ENCODE measurements at regions not wholly inside any gene's neighbourhood (a gene's known extent, or its start where the extent isn't known, plus 50 kb on each side); places are given as distances from the start of the nearest gene placed in this dataset.
"Not testable (repeated sequence)": the region's sequence is repeated elsewhere in the genome, so short reads cannot be mapped to it uniquely, and the experiment has no call there.

DNA sequence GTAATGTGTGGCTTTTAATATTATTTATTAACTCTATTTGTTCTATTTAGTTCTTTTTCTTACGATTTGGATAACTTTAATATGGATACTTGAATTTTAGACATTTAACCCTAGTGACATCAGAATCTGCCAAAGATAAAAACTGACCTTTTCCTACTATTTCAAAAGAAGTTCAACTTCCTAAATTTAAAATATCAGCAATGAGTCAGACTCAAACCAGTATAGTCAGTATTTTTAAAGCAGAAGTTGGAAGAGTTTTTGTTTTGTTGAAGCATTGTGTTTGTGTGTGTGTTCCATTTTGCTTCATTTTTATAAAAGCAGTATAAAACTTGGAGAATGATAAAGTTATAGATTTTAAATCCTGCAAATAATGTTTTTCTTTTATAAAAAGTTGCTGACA lies 251.8 kb upstream of the RASA1 start:
- no peak for DNase-seq (ENCODE audit: low spot score)
- intact Hi-C loops (cut with DNase I): no loop called here

DNA sequence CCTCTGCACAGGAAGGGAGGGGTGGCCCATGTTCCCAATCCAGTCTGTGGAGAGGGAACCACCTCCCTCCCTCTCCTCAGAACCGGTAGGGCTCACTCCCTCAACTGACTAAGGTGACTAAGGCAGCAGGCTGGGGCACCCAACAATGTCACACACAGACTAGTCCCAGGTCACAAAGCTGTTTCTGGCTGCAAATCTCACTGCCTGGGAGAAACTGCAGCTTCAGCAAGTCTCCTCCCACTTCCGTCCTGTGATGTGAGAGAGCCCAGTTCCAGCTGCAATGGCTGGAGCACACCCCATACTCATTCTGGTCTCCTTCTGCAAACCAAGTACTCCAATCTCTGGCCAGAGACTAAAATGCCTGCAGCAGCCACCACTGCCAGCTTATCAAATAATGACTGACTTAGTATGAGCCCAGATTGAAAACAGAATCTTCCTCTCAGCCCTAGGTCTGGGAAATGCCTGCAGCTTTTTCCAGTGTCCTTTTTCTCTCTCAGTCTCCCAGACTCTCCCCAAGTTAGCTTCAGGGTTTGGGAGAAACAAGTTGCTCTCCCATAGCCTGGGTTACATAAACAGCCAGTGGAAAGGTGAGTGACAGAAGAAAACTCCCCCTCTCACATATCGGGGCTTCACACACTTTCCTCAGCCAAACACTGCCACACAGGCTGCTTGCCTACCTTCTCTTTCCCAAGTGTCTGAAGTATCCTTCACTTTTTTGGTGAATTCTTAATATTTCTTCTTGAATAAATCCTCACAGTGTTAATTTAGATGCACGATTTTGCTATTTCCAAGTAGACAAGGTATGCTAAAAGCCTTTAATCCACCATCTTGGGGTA lies 247.4 kb upstream of the RASA1 start:
- no peak for DNase-seq (ENCODE audit: low spot score)
- intact Hi-C loops (cut with DNase I): no loop called here

DNA sequence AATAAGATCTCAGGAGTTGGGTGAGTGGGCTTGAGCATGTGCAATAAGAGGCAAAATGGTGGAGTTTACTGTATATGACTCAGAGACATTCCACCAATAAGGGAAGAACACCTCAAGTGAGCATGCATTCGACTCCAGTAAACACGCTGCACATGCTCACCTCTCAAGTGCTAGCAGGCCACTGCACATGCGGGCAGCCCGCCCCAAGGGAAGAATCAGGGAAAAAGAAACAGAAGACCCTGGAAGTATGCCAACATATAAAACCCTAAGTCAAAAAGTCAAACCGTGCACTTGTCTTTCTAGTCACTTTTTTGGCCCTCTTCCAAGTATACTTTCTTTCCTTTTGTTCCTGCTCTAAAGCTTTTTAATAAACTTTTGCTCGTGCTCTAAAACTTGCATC lies 245.3 kb upstream of the RASA1 start:
- no peak for DNase-seq (ENCODE audit: low spot score)
- intact Hi-C loops (cut with DNase I): no loop called here

DNA sequence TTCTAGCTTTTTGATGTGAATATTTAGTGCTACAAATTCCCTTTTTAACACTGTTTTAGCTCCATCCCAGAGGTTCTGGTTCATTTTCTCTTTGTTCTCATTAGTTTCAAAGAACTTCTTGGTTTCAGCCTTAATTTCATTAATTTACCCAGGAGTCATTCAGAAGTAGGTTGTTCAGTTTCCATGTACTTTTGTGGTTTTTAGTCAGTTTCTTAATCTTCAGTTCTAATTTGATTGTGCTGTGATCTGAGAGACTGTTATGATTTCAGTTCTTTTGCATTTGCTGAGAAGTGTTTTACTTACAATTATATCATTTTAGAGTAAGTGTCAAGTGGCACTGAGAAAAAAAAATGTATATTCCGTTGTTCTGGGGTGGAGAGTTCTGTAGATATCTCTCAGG lies 240.1 kb upstream of the RASA1 start:
- intact Hi-C loops (cut with DNase I): no loop called here
- no peak for DNase-seq (ENCODE audit: low spot score)

DNA sequence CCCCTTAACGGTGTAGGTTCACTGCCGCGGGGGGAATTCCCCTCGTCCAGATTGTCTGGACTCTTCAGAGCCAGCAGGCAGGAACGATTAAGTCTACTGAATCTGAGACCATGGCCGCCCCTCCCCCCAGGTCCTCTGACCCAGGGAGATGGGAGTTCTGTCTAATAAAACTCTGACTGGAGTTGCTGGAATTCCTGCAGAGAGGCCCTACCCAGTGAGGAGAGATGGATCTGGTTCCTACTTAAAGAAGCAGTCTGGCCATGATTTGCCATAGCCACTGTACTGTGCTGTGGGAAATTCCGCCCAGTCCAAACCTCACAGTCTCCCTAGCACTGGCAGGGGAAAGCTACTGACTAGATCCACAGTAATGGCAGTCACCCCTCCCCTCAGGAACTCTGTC lies 237.7 kb upstream of the RASA1 start:
- intact Hi-C loops (cut with DNase I): no loop called here
- no peak for DNase-seq (ENCODE audit: low spot score)

DNA sequence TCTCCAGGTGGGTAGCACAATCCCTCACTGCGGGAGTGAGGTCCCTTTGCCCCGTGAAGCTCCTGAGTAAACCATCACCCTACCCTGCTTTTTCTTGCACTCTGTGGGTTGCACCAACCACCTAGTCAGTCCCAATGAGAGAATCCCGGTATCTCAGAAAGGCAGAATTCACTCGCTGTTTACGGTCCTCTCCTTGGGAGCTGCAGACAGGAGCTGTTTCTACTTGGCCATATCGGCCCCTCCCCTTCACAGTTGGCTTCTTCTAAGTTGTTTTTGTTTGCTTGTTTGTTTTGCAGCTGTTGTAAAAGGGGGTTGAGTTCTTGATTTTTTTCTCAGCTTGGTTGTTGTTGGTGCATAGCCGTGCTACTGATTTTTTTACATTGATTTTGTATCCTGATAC lies 237.0 kb upstream of the RASA1 start:
- intact Hi-C loops (cut with DNase I): no loop called here

DNA sequence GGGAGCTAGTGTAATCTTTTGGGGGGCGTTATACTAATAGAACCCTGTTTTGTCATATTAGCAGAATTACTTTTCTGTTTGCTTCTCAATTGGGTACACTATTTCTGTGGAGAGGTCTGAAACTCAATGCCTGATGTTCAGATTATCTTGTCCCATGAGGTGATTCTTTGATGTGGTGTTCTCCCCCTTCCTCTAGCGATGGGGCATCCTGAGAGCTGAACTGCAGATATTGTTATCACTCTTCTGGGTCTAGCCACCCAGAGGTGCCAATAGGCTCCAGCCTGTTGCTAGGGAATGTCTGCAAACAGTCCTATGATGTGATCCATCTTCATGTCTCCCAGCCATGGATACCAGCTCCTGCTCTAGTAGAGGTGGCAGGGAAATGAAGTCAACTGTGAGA lies 233.1 kb upstream of the RASA1 start:
- intact Hi-C loops (cut with DNase I): no loop called here
- no peak for DNase-seq (ENCODE audit: low spot score)

More for the DNA sequence above, 237.0 kb upstream of the RASA1 start:
- no peak for DNase-seq (ENCODE audit: low spot score)

DNA sequence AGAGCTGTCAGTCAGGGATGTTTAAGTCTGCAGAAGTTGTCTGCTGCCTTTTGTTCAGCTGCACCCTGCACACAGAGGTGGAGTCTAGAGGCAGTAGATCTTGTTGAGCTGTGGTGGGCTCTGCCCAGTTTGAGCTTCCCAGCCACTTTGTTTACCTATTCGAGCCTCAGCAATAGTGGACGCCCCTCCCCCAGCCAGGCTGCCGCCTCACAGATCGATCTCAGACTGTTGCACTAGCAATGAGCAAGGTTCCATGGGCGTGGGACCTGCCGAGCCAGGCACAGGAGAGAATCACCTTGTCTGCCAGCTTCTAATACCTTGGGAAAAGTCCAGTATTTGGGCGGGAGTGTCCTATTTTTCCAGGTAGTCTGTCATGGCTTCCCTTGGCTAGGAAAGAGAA lies 225.1 kb upstream of the RASA1 start:
- DNase-seq (ENCODE audit: low spot score): no peak
- intact Hi-C loops (cut with DNase I): no loop called here

DNA sequence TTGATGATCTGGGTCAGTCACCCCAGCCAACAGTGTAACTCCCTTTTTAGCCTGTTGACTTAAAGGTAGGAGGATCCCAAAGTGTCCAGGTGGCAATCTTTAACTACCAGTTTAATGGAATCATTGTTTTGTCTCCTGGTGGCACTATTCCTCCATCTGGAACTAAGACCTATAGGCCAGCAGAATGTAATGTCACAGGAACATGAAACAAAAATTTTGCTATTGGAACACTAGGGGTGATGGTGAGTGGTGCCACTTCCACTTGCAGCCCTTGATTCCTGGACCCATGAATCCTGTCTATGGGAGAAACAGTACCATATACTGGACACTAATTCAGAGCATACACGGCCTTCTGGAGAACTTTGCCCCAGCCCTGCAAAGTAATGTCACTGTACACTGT lies 219.5 kb upstream of the RASA1 start:
- no peak for DNase-seq (ENCODE audit: low spot score)
- intact Hi-C loops (cut with DNase I): no loop called here

DNA sequence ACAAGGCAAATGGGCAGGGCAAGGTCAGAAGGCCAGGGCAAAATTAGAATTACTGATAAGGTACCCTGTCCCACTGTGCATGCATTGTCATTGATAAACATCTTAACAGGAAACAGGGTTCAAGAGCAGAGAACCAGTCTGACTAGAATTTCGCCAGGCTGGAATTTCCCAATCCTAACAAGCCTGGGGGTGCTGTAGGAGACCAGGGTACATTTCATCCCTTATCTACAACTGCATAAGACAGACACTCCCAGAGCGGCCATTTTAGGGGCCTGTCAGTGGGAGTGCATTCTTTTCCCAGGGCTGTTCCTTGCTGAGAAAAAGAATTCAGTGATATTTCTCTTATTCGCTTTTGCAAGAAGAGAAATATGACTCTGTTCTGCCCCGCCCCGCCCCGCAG lies 218.7 kb upstream of the RASA1 start:
- intact Hi-C loops (cut with DNase I); DNase-seq (ENCODE audit: low spot score): not testable (repeated sequence)

DNA sequence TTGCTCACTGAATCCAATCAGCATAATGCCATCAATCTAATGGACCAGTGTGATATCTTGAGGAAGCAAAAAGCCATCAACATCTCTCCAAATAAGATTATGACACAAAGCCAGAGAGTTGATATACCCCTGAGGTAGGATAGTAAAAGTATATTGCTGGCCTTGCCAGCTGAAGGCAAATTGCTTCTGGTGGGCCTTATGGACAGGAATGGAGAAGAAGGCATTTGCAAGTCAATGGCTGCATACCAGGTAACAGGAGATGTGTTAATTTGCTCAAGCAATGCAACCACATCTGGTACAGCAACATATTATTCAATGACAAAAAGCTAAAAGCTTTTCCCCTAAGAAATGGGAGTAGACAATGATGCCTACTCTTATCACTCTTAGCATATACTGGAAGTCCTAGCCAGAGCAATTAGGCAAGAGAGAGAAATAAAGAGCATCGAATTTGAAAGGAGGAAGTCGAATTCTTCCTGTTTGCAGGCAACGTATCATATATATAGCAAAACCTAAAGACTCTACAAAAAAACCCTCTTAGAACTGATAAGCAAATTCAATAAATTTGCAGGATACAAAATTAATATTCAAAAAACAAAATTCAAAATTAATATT lies 216.1 kb upstream of the RASA1 start:
- no peak for DNase-seq (ENCODE audit: low spot score)
- intact Hi-C loops (cut with DNase I): no loop called here

DNA sequence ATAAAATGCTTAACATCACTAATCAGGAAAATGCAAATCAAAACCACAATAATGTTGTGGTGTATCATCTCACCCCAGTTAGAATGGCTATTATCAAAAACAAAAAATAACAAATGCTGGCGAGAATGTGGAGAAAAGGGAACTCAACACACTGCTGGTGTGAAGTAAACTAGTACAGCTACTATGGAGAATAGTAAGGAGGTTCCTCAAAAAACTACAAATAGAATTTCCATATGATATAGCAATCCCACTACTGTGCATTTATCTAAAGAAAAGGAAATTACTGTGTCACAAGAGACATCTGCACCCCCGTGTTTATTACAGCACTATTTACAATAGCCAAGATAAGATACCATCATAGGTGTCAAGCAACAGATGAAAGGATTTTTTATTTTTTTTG lies 214.5 kb upstream of the RASA1 start:
- no peak for DNase-seq (ENCODE audit: low spot score)
- intact Hi-C loops (cut with DNase I): no loop called here

DNA sequence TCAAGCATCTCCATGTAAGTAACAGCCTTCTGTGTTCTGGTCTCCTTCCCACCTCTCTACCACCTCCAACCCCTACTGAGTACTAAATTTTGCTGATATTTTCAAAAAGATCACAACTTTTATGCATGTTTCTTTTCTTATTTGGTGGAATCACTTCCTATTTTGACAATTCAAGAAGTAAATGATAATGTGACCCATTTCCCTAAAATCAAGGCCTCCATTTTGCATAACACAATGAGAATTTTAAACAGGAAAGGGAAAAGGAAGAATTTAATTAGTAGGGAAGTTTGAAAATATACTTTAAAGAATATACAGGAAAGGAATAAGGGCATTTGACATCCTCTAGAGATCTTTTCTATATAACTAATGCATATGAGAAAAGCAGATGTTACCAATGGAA lies 212.9 kb upstream of the RASA1 start:
- DNase-seq (ENCODE audit: low spot score): no peak
- intact Hi-C loops (cut with DNase I): no loop called here

DNA sequence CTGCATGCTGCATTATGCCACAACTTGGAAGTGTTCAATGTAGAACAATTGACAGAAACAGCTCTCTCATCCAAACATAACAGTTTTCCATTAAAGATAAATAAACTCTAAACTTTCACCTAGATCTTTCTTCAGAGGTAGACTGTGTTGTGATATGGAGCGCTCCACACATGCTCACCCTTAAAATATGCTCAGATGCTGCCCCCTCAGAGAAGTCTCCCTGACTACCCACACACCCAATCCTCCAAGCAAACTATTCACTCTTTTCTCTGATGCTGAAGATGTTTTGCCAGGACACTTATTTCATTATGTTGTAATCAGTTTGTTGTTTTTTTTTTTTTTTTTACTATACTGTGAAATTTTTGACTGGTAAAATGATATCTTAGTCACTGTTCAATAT lies 206.6 kb upstream of the RASA1 start:
- intact Hi-C loops (cut with DNase I): no loop called here
- no peak for DNase-seq (ENCODE audit: low spot score)

DNA sequence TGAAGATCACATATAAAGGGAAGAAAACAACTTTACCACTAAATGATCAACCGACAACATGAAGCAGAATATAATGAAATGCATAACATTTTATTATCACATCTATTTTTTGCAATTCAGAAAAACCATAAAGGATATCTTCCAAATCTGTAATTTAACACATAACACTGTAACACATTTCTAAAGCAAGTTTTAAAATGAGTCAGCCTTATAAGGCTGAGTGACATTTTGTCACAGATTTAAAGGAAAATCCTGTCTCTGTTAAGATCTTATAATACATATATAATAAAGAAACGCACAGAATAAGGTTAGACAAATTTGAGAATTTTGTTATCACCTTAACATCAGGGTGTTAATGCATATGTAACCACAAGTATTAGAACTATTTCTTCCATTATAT lies 198.4 kb upstream of the RASA1 start:
- no peak for DNase-seq (ENCODE audit: low spot score)
- intact Hi-C loops (cut with DNase I): loop anchor here (5.0 kb wide), 1 partner anchor 328 kb away; no protein-coding TSS in a partner anchor

DNA sequence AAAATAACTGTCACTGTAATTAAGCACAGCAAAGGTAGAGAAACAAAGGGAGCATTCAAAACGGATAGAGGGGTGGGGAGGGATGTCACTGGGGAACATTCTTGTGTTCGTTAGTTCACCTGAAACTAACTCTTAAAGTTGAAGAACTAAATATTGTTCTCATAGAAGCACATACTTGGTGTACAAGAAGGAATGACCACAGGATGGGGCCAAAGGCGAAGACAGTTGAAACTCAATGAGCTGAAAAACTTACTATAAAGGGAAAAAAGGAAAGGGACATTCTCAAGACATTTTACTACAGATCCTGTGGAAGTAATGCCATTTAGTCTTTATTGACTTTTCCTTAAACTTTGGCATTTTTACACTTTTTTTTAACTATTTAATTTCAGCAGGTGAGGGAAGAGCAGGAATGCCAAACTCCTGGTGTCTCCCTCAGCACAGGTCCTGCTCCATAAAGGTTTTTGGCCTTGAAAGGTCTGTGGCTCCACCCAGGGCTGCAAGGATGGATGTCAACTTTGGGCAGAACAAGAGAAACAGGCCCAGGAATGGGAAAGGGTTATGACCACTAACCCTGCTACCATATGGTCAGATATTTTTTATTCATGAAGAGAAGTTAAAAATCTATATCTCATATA lies 197.6 kb upstream of the RASA1 start:
- intact Hi-C loops (cut with DNase I): loop anchor here (5.0 kb wide), 1 partner anchor 327 kb away; no protein-coding TSS in a partner anchor
- DNase-seq (ENCODE audit: low spot score): no peak

DNA sequence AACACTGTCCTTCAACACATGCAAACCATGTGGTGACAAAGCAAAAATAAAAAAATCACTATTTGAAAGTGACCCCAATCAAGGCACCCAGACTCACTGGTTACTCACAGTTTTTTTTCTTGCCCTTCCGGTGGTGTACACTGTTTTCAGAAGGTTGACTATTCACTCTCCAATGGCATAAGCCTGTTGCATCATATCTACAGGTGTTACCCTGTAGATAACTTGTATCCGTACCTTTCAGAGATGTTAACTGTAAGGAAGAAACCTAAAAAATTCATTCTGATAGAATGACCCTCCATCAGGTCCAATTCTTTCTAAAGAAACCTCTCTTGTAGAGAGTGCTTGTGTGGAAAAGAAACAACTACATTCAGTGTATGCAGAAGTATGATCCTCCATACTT lies 193.6 kb upstream of the RASA1 start:
- no peak for DNase-seq (ENCODE audit: low spot score)
- intact Hi-C loops (cut with DNase I): no loop called here

DNA sequence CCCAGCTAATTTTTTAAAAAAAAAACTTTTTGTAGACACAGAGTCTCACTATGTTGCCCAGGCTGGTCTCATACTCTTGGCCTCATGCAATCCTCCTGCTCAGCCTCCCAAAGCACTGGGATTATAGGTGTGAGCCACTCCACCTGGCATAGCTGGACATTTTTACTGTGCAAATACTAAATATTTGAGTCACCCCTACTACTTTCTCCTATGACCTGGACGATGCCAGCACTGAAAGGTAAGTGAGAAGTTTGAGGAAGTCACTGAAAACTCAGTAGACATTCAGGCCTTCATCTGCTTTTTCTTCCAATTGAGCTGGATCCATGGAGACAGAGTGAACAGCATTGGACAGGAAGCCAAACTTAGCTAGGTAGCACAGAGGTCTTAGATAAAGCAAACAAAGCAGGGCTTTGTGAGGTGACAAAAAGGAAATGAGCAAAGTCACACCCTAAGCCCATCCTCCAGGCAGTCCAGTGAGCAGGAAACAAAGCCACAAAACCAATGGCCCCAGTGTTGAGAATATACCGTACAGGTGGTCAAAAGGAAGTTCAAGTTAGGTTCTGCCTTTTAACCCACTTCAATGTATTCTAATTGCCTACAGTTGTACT lies 192.6 kb upstream of the RASA1 start:
- DNase-seq (ENCODE audit: low spot score): no peak
- intact Hi-C loops (cut with DNase I): no loop called here

DNA sequence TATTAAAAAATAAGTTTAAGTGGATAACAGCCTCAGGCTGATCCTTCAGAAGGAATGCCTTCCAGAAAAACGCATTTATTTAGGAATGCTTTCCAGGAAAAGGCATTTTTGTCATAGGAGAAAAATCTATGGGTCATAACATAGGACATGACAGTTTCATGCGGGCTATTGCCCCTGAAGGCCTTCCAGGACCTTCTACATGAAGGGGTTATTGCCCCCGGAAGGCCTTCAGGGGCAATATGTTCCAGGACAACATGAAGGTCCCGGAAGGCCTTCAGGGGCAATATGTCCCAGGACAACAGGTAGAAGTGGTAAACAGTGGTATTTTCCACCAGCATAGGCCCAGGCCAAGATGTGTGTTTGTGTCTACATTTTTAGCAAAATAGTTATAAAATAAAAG lies 191.3 kb upstream of the RASA1 start:
- intact Hi-C loops (cut with DNase I): no loop called here
- no peak for DNase-seq (ENCODE audit: low spot score)

DNA sequence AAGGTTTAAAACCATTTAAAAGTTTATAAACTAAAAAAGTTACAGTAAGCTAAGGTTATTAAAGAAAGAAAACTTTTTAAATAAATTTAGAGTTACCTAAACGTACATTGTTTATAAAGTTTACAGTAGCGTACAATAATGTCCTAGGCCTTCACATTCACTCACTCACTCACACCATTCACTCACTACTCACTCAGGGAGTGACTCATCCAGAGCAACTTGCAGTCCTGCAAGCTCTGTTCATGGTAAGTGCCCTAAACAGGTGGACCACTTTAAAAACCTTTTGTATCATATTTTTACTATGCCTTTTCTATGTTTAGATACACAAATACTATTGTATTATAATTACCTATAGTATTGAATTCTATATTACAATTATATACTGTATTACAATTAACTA lies 190.8 kb upstream of the RASA1 start:
- intact Hi-C loops (cut with DNase I): no loop called here
- no peak for DNase-seq (ENCODE audit: low spot score)

DNA sequence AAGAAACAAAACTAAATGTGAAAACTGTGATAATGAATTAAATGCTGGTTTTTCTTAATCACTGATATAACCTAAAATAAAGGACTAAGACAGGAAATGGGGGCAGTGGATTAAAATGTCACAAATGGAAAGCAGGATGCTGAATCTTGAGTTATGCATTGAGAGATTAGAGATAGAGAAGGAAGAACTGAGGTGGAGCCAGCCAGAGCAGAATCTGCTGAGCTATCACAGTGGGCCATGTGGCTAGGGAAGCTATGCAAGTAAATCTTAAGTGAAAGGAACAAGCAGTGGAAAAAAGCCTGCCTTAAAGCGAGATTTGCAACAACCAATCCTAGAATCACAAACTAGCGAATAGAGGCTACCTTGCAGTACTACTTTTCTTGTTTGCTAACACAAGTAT lies 188.5 kb upstream of the RASA1 start:
- intact Hi-C loops (cut with DNase I): no loop called here

More for the DNA sequence above, 188.5 kb upstream of the RASA1 start:
- DNase-seq (ENCODE audit: low spot score): no peak

Data from cardiac septum (tissue), 1 donor.